EL (cell line): ENCODE measurements at regions not wholly inside any gene's neighbourhood (a gene's known extent, or its start where the extent isn't known, plus 50 kb on each side); places are given as distances from the start of the nearest gene placed in this dataset.

Experiments used
- DNase-seq: peaks from one replicate; pipeline ENCODE4 v3.0.0-alpha.2; 2016

DNA sequence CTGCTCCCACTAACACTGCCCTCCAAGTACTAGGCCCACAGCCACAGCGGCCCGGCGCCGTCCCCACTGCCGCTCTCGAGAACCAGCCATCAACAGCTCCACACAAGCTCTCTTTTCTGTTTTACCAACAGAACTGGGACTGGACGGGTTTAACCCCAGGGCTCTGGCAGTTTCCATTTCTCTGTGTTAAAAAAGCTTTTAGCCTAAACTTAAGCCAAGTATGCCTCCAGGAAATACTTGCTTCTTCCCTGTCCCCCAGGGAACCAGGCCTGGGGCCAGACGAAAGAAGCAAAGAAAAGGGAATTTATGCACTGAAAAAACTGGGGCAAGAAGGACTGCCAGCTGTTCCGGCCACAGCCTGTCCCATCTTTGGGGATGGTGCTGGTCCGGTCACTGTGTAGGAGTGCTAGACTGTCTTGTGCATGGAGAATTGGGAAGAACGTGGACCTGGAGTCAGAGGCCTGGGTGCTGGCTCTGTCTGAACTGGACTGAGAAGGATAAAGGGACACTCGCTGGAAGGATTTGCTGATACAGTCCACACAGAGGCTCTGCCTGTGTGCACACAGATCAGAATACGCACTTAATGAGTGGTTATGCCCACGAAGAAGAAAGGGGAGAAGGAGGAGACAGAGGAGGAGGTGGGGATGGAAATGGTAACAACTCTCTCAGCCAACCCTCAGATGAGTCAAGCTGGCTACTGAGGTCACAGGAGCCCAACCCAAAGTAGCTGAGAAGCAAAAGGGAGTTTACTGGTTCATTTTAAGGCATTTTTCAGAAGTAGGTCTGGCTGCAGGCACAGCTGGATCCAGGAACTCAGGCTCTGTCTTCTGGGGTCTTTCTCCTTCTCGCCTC is 254.4 kb upstream of the PMEPA1 start:
- DNase-seq: no peak

- no peak for DNase-seq
Measured at GRCh38 chr20:57960803-57961575, 251.2 kb upstream of the PMEPA1 start.

- no peak for DNase-seq
Measured at GRCh38 chr20:57959589-57959988, 249.8 kb upstream of the PMEPA1 start.

DNA sequence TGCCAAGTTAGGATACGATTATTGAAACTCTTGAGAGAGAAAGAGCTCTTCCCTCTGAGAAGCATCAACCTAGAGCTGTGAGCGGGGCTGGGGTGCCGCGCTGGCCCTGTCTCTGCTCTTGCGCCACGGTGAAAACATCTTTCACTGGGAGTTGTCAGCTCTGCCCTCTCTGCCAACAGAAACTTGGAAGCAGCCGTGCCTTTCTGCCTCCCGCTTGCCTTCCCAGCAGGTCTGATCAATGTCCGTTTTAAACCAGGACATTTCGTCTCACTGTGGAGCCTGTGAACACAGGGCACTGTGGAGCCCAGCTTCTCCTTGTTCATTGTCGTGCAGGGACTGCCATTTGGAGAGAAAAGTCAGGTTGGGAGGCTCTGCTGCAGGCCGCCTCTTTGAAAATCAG is 249.2 kb upstream of the PMEPA1 start:
- DNase-seq: no peak

DNA sequence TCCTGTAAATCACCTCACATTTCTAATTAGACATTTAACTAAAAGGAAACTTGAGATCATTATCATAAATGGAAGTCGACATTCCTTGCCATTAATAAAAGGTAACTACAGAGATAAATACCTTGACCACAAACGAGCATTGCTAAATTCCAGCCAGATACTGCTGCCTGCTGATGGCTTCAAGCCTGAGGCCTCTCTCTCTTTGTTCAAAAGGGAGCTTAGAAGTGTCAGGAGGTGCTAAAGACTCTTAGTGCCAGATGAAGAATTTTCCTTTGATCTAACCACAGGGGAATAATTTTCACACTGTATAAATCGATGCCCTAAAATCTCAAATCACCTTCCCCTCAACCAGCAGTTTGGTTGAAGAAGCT is 248.2 kb upstream of the PMEPA1 start:
- no peak for DNase-seq

GRCh38 chr20:57957411-57958049 is 247.7 kb upstream of the PMEPA1 start:
- DNase-seq: peak; percentile 84

GRCh38 chr20:57953638-57954037 is 243.8 kb upstream of the PMEPA1 start:
- peak; percentile 67 for DNase-seq

- no peak for DNase-seq
Measured at GRCh38 chr20:57952136-57952535, 242.3 kb upstream of the PMEPA1 start.

GRCh38 chr20:57951549-57951948 is 241.7 kb upstream of the PMEPA1 start:
- DNase-seq: no peak

GRCh38 chr20:57950764-57951485 is 241.1 kb upstream of the PMEPA1 start:
- no peak for DNase-seq

DNA sequence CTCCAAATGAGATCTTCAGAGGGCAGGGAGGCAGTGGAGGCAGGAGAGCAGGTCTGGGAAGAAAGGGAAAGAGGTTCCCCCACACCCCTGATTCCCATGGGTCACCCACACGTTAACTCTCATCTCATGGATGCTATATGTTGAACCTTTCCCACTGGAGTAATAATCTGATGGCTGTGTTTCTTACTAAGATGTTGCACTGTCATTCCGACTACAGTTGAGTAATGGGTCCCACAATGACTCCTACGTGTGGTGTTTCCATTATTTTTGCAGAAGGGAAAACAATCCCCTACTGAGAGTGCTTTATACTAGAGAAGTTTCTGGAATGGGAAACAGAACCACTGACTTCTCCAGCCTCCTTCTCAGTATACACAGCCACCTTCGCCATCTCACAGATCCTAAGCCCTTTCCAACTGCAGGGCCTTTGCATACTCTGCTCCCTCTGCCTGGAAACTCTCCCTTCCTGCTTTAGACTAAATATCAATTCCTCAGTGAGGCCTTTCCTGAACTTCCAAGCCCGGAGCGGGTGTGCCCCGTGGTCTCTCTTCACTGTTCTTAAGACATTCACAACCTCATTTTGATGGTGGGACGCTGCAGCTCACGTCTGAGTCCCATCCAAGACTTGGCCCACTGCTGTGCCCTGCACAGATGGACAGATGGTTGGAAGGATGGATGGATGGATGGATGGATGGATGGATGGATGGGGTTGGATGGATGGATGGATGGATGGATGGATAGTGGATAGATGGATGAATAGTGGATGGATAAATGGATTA is 238.6 kb upstream of the PMEPA1 start:
- no peak for DNase-seq

GRCh38 chr20:57947421-57948179 is 237.8 kb upstream of the PMEPA1 start:
- peak; percentile 77 for DNase-seq

GRCh38 chr20:57946559-57947315 is 236.9 kb upstream of the PMEPA1 start:
- DNase-seq: no peak

DNA sequence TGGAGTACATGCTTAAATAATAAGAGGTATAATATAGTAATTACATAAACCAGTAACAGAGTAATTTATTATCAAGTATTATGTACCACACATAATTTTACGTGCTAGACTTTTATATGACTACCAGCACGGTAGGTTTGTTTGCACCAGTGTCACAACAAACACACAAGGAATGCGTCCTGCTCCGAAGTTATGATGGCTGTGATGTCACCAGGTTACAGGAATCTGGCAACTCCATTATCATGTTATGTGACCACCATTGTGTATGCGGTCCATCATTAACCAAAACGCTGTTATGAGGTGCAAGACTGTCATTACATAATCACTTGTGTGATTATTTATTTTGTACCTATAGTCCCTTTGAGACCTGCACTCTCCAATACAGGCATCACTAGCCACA is 235.2 kb upstream of the PMEPA1 start:
- no peak for DNase-seq

DNA sequence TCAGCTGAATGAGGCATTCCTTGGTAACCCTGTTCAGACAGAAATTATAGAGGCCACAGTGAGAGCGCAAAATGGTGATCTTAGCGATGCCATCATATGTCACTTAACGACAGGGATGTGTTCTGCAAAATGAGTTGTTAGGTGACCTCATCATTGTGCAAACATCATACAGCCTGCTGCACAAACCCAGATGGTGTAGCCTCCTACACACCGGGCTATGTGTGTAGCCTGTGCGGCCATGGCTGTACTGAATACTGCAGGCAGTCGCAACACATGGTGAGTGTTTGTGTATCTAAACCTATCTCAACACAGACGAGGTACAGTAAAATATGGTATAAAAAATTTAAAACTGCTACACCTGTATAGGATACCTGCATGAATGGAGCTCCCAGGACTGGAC is 234.1 kb upstream of the PMEPA1 start:
- DNase-seq: no peak

DNA sequence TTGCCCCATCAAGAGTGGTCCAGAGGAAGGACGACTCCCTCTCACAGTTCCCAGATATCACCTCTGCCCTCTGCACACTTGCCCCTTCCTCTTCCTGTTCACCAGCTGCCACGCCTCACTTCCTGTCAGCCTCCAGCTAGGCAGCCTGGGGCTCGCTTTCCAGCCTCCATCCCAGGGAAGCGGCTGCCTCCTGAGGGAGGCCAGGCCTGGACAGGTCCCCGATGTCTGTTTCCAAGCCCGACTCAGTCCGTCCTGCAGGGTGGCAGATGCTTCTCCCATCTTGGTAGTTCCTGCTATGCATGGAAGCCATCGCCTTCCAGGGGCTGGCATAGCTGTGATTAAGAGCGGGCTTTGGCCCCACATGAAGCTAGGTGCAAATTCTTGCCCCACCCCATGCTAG is 233.5 kb upstream of the PMEPA1 start:
- DNase-seq: no peak

GRCh38 chr20:57941604-57942381 is 232.0 kb upstream of the PMEPA1 start:
- no peak for DNase-seq

DNA sequence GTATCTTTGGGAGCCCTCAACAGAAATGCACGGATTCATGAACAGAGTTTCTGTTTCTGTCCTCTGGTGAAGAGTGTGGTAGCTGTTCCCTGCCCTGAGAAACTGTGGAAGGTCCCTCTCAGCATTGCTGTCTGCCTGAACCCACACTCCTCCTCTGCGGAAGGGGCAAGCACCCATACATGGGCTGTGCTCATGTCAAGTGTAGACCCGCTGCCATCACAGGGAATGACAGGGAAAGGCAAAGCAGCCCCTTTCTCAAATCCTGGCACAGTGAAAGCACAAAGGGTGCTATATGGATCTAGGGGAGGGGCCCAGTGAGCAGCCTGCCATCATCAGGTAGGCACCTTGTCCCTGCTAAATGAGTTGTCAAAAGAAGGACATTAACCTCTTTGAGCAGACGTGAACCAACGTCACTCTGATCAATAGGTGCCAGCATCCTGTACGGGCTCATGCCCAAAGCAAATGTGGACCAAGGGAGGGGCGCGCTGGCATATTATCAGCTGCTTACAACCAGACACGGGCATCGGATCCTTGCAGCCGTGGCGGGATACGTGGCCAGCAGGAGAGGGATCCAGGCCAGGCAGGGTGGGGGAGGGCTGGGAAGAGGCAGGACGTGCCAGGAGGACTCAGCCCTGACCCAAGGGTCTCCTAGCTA is 231.2 kb upstream of the PMEPA1 start:
- DNase-seq: no peak

DNA sequence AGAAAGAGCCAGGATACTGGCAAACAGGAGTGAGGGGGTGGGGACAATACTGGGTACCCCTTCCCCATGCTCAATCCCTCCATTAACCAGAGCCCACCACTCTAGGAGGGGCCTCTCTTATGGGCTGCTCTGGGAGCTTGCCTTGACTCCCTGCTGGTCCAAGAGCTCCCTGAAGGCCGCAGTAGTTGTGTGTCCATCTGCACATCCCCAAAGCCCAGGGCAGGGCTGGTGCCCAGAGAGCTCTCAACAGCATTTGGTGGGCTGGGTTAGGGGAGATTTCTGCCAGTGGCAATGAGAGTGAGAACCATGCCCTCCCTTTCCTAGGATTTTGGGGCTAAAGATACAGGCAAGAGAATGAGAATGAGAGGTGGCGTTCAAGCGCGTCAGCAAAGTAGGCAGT is 230.6 kb upstream of the PMEPA1 start:
- no peak for DNase-seq
